ENCODE measurements at regions not wholly inside any gene's neighbourhood (a gene's known extent, or its start where the extent isn't known, plus 50 kb on each side); places are given as distances from the start of the nearest gene placed in this dataset.

GRCh38 chr7:10210000-10210399 is 763.7 kb upstream of the PHF14 start:
- no peak for TF ChIP-seq CTCF (IDR thresholded peaks at IDR 0.05)
- no peak for TF ChIP-seq ZFX (IDR thresholded peaks at IDR 0.05; ENCODE audit: borderline replicate concordance)
